RCC 7860 (cell line): ENCODE measurements at regions not wholly inside any gene's neighbourhood (a gene's known extent, or its start where the extent isn't known, plus 50 kb on each side); places are given as distances from the start of the nearest gene placed in this dataset.
"Not testable (repeated sequence)": the region's sequence is repeated elsewhere in the genome, so short reads cannot be mapped to it uniquely, and the experiment has no call there.

Experiments
- DNase-seq: peaks from one replicate; pipeline ENCODE4 v3.0.0-alpha.2; 2015; ENCODE audit warnings: low spot score
- FAIRE-seq: peaks from 2 replicates; lab custom pipeline; 2012; peaks lifted over from hg19 to GRCh38; lab: Jason Lieb, UNC

GRCh38 chr1:112855152-112855828 is 100.7 kb downstream of the SLC16A1 start:
- FAIRE-seq (no peak), DNase-seq (no peak)

GRCh38 chr1:112854368-112854984 is 101.5 kb downstream of the SLC16A1 start:
- not testable (repeated sequence) for FAIRE-seq, DNase-seq

- not testable (repeated sequence) for FAIRE-seq, DNase-seq
Observed at GRCh38 chr1:112853915-112854314, 102.1 kb downstream of the SLC16A1 start.

- FAIRE-seq: no peak
Observed at GRCh38 chr1:112852934-112853333, 103.1 kb downstream of the SLC16A1 start.

GRCh38 chr1:112852276-112852675 is 103.7 kb downstream of the SLC16A1 start:
- FAIRE-seq: no peak
- no peak for DNase-seq

More at GRCh38 chr1:112852934-112853333, 103.1 kb downstream of the SLC16A1 start:
- no peak for DNase-seq

GRCh38 chr1:112850034-112850757 is 105.8 kb downstream of the SLC16A1 start:
- DNase-seq: no peak

GRCh38 chr1:112849425-112850033 is 106.5 kb downstream of the SLC16A1 start:
- DNase-seq: no peak
- FAIRE-seq: no peak

More at GRCh38 chr1:112850034-112850757, 105.8 kb downstream of the SLC16A1 start:
- FAIRE-seq: no peak

GRCh38 chr1:112841825-112842224 is 114.2 kb downstream of the SLC16A1 start:
- FAIRE-seq (no peak), DNase-seq (no peak)

GRCh38 chr1:112840631-112841624 is 115.1 kb downstream of the SLC16A1 start:
- DNase-seq: peak; percentile 44
- FAIRE-seq: no peak

- DNase-seq: no peak
- no peak for FAIRE-seq
Observed at GRCh38 chr1:112836642-112837041, 119.4 kb downstream of the SLC16A1 start.

GRCh38 chr1:112833806-112834205 is 118.7 kb upstream of the PPM1J start:
- no peak for DNase-seq
- FAIRE-seq: no peak

GRCh38 chr1:112832259-112832658 is 117.1 kb upstream of the PPM1J start:
- FAIRE-seq, DNase-seq: not testable (repeated sequence)

GRCh38 chr1:112829691-112830090 is 114.6 kb upstream of the PPM1J start:
- not testable (repeated sequence) for DNase-seq, FAIRE-seq

- FAIRE-seq (no peak), DNase-seq (no peak)
Observed at GRCh38 chr1:112828716-112829115, 113.6 kb upstream of the PPM1J start.

- not testable (repeated sequence) for FAIRE-seq, DNase-seq
Observed at GRCh38 chr1:112827391-112827790, 112.3 kb upstream of the PPM1J start.

- FAIRE-seq (no peak), DNase-seq (no peak)
Observed at GRCh38 chr1:112826217-112826944, 111.2 kb upstream of the PPM1J start.

- FAIRE-seq, DNase-seq: not testable (repeated sequence)
Observed at GRCh38 chr1:112825563-112826216, 110.6 kb upstream of the PPM1J start.

- not testable (repeated sequence) for FAIRE-seq
Observed at GRCh38 chr1:112825075-112825474, 109.9 kb upstream of the PPM1J start.

More at GRCh38 chr1:112825075-112825474, 109.9 kb upstream of the PPM1J start:
- not testable (repeated sequence) for DNase-seq
